H9 (cell line): ENCODE measurements at regions not wholly inside any gene's neighbourhood (a gene's known extent, or its start where the extent isn't known, plus 50 kb on each side); places are given as distances from the start of the nearest gene placed in this dataset.

Experiments used
- DNase-seq: peaks from one replicate; pipeline ENCODE4 v3.0.0-alpha.2; 2017
- H2AFZ ChIP-seq: one replicate; pipeline ENCODE4 v1.6.1; 2013; ENCODE audit warnings: mild to moderate bottlenecking, low read length, control low read depth, moderate library complexity
- H2AK5ac ChIP-seq: 2 replicates; pipeline ENCODE4 v1.6.1; 2013; ENCODE audit warnings: low read length, control low read depth, mixed read lengths; ENCODE audit not compliant: insufficient read length
- H2BK120ac ChIP-seq: one replicate; pipeline ENCODE4 v1.6.1; 2013; ENCODE audit warnings: low read depth, mild to moderate bottlenecking, low read length, control low read depth, inconsistent platforms; ENCODE audit not compliant: poor library complexity, severe bottlenecking
- H2BK12ac ChIP-seq: 2 replicates; pipeline ENCODE4 v1.6.1; 2013; ENCODE audit warnings: low read length, control low read depth, mixed read lengths, low read depth; ENCODE audit not compliant: insufficient read length
- H2BK15ac ChIP-seq: 2 replicates; pipeline ENCODE4 v1.6.1; 2013; ENCODE audit warnings: low read depth, low read length, control low read depth
- H2BK20ac ChIP-seq: one replicate; pipeline ENCODE4 v1.6.1; 2013; ENCODE audit warnings: low read depth, mild to moderate bottlenecking, low read length, control low read depth, inconsistent platforms; ENCODE audit not compliant: poor library complexity, severe bottlenecking
- H2BK5ac ChIP-seq: 2 replicates; pipeline ENCODE4 v1.6.1; 2013; ENCODE audit warnings: low read length, control low read depth, mixed read lengths; ENCODE audit not compliant: insufficient read length
- H3K14ac ChIP-seq: 2 replicates; pipeline ENCODE4 v1.6.1; 2013; ENCODE audit warnings: low read length, control low read depth; ENCODE audit not compliant: insufficient read depth
- H3K18ac ChIP-seq: 2 replicates; pipeline ENCODE4 v1.6.1; 2013; ENCODE audit warnings: low read depth, mild to moderate bottlenecking, mixed read lengths, low read length, control low read depth; ENCODE audit not compliant: insufficient read length
- H3K23ac ChIP-seq: 2 replicates; pipeline ENCODE4 v1.6.1; 2013; ENCODE audit warnings: low read length, control low read depth, mixed read lengths, low read depth; ENCODE audit not compliant: insufficient read length
- H3K23me2 ChIP-seq: 2 replicates; pipeline ENCODE4 v1.6.1; 2013; ENCODE audit warnings: low read depth, mild to moderate bottlenecking, mixed read lengths, low read length, control low read depth; ENCODE audit not compliant: insufficient read length, poor library complexity, severe bottlenecking
- H3K27ac ChIP-seq: 2 replicates; pipeline ENCODE4 v1.5.1; 2013; ENCODE audit warnings: low read length, control low read depth, mixed read lengths, low read depth; ENCODE audit not compliant: insufficient read length
- H3K27me3 ChIP-seq: 2 replicates; pipeline ENCODE4 v1.6.1; 2013; ENCODE audit warnings: low read length, control low read depth, inconsistent platforms; ENCODE audit not compliant: insufficient read depth
- H3K4ac ChIP-seq: 2 replicates; pipeline ENCODE4 v1.6.1; 2013; ENCODE audit warnings: low read depth, mild to moderate bottlenecking, control low read depth, inconsistent platforms, low read length, moderate library complexity
- H3K4me1 ChIP-seq: 2 replicates; pipeline ENCODE4 v1.6.1; 2013; ENCODE audit warnings: low read length, control low read depth, inconsistent platforms; ENCODE audit not compliant: insufficient read depth
- H3K4me2 ChIP-seq: 2 replicates; pipeline ENCODE4 v1.6.1; 2013; ENCODE audit warnings: low read length, control low read depth, mixed read lengths; ENCODE audit not compliant: insufficient read length, insufficient read depth
- H3K56ac ChIP-seq: 2 replicates; pipeline ENCODE4 v1.6.1; 2013; ENCODE audit warnings: low read depth, mild to moderate bottlenecking, mixed read lengths, low read length, control low read depth; ENCODE audit not compliant: insufficient read length
- H3K79me1 ChIP-seq: 2 replicates; pipeline ENCODE4 v1.6.1; 2013; ENCODE audit warnings: low read depth, mild to moderate bottlenecking, moderate library complexity, low read length, control low read depth, inconsistent platforms; ENCODE audit not compliant: insufficient read depth, poor library complexity, severe bottlenecking
- H3K79me2 ChIP-seq: 2 replicates; pipeline ENCODE4 v1.6.1; 2013; ENCODE audit warnings: low read length, control low read depth, inconsistent platforms; ENCODE audit not compliant: insufficient read depth
- H3K9ac ChIP-seq: 2 replicates; pipeline ENCODE4 v1.6.1; 2013; ENCODE audit warnings: low read length, control low read depth, mixed read lengths; ENCODE audit not compliant: insufficient read length; ENCODE audit errors: extremely low read depth
- H3K9me3 ChIP-seq: one replicate; pipeline ENCODE4 v1.6.1; 2013; ENCODE audit warnings: low read depth, low read length, inconsistent platforms; ENCODE audit not compliant: control insufficient read depth
- H3T11ph ChIP-seq: one replicate; pipeline ENCODE4 v1.6.1; 2013; ENCODE audit warnings: mild to moderate bottlenecking, low read length, control low read depth, inconsistent platforms
- H4K20me1 ChIP-seq: one replicate; pipeline ENCODE4 v1.6.1; 2013; ENCODE audit not compliant: control insufficient read depth, insufficient read length, insufficient read depth
- H4K5ac ChIP-seq: 2 replicates; pipeline ENCODE4 v1.6.1; 2013; ENCODE audit warnings: low read depth, mild to moderate bottlenecking, mixed read lengths, low read length, control low read depth; ENCODE audit not compliant: insufficient read length
- H4K8ac ChIP-seq: replicated peaks from 2 replicates; pipeline ENCODE4 v1.6.1; 2013; ENCODE audit warnings: low read length, control low read depth, mixed read lengths, low read depth; ENCODE audit not compliant: insufficient read length
- H4K91ac ChIP-seq: 2 replicates; pipeline ENCODE4 v1.6.1; 2013; ENCODE audit warnings: low read depth, mild to moderate bottlenecking, moderate library complexity, mixed read lengths, low read length, control low read depth; ENCODE audit not compliant: insufficient read length
- H3K27ac Mint-ChIP-seq, 3 experiments: 2 replicates in 2 of 3; 3 replicates in 1 of 3; pipeline ENCODE4 v1.8.0; 2020 to 2021; ENCODE audit warnings: mixed read lengths in 3 of 3, mild to moderate bottlenecking in 1 of 3, moderate library complexity in 1 of 3
- H3K27me3 Mint-ChIP-seq: 2 replicates; pipeline ENCODE4 v1.8.0; 2021; ENCODE audit warnings: low read depth, mild to moderate bottlenecking, moderate library complexity, mixed read lengths
- H3K36me3 Mint-ChIP-seq, 3 experiments: 2 replicates in 2 of 3; 3 replicates in 1 of 3; pipeline ENCODE4 v1.8.0; 2020 to 2021; ENCODE audit warnings: low read depth in 3 of 3, mixed read lengths in 3 of 3; ENCODE audit not compliant: insufficient read depth in 1 of 3
- H3K4me1 Mint-ChIP-seq, 2 experiments: 2 replicates each; pipeline ENCODE4 v1.8.0; 2020; ENCODE audit warnings: mixed read lengths in 2 of 2
- H3K4me3 Mint-ChIP-seq, 2 experiments: 2 replicates in 1 of 2; 3 replicates in 1 of 2; pipeline ENCODE4 v1.8.0; 2020 to 2021; ENCODE audit warnings: mild to moderate bottlenecking in 2 of 2, mixed read lengths in 2 of 2, moderate library complexity in 1 of 2
- H3K9me3 Mint-ChIP-seq, 2 experiments: 2 replicates in 1 of 2; 3 replicates in 1 of 2; pipeline ENCODE4 v1.8.0; 2020; ENCODE audit warnings: mild to moderate bottlenecking in 2 of 2, mixed read lengths in 2 of 2, moderate library complexity in 1 of 2
- CTCF ChIP-seq: fragments of 200-600 bp; sonication (generic); conservative IDR thresholded peaks from 3 replicates; pipeline ENCODE4 v1.8.0; 2021; ENCODE audit warnings: antibody characterized with exemption, mild to moderate bottlenecking
- WGBS: extraction: QIAGEN DNeasy Blood & Tissue Kit; methylation state at CpG from one replicate; pipeline ENCODE4 v1.1.7; 2013; ENCODE audit warnings: missing lambda C conversion rate, low lambda C conversion rate, mixed read lengths; ENCODE audit not compliant: insufficient read length; ENCODE audit errors: extremely low coverage; 5-methylcytosine and 5-hydroxymethylcytosine counted together

DNA sequence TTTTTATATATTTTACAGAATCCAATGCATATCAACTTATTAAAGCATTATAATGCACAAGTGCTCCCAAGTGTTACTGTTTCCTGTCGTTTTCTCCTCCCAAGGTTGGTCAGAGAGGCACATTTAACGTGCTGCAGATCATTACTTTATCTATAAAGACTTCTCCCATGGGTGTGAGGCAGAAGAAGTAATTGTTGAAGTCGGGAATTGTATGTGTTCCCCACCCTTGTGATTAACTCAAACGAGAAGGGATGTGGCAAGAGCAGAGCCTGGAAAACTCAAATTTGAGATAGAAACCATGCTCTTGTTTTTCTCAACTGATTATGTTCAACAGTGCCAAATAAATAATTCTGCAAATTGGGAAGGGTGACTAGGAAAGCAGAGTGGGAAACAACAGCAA, 412.5 kb upstream of the ADAMTS5 start:
- Mint-ChIP-seq H3K4me3 (no peak overlapping the region), H3K27ac (no peak overlapping the region), H3K27me3 (no peaks in the 10 kb centered on the region), H3K36me3 (peaks cover 0 to 4% (median 0%) of the 10 kb centered on the region in 3 experiments; a peak in 2 of 7 replicates), H3K4me1 (peaks cover 3% of the 10 kb centered on the region in 2 experiments; a peak in 2 of 4 replicates), H3K9me3 (no peaks in the 10 kb centered on the region; a peak in 2 of 5 replicates)
- Histone ChIP-seq H3K23ac (no peak overlapping the region), H3K79me1 (no peaks in the 10 kb centered on the region), H4K5ac (no peak overlapping the region), H3K27ac (no peak overlapping the region), H3K23me2 (no peaks in the 10 kb centered on the region), H3K27me3 (no peaks in the 10 kb centered on the region), H2BK5ac (no peak overlapping the region), H2AK5ac (no peak overlapping the region), H4K20me1 (no peaks in the 10 kb centered on the region), H4K8ac (no peak overlapping the region), H3K18ac (no peak overlapping the region), H2BK20ac (no peak overlapping the region), H3K4ac (no peak overlapping the region), H3K9ac (no peak overlapping the region), H3K79me2 (no peaks in the 10 kb centered on the region), H2BK120ac (no peak overlapping the region), H3T11ph (no peak overlapping the region), H3K4me2 (no peak overlapping the region), H3K9me3 (no peaks in the 10 kb centered on the region), H2BK15ac (no peak overlapping the region), H4K91ac (no peak overlapping the region), H3K14ac (no peak overlapping the region), H3K56ac (no peak overlapping the region), H3K4me1 (no peaks in the 10 kb centered on the region), H2AFZ (no peak overlapping the region), H2BK12ac (no peak overlapping the region)
- WGBS: no CpG with 5 or more reads among the region's 4 CpGs
- TF ChIP-seq CTCF: no peak
- no peak for DNase-seq
